ENCODE measurements at regions not wholly inside any gene's neighbourhood (a gene's known extent, or its start where the extent isn't known, plus 50 kb on each side); places are given as distances from the start of the nearest gene placed in this dataset.

GRCh38 chr14:101045511-101045910, 142.0 kb upstream of the RTL1 start:
- no peak for DNase-seq (ENCODE audit: low read depth)

GRCh38 chr14:101046071-101046470, 142.5 kb upstream of the RTL1 start:
- DNase-seq (ENCODE audit: low read depth): no peak

- DNase-seq (ENCODE audit: low read depth): no peak
Measured at GRCh38 chr14:101047326-101047725, 143.8 kb upstream of the RTL1 start.

- no peak for DNase-seq (ENCODE audit: low read depth)
Measured at GRCh38 chr14:101048766-101049165, 145.2 kb upstream of the RTL1 start.

GRCh38 chr14:101049511-101049910, 146.0 kb upstream of the RTL1 start:
- DNase-seq (ENCODE audit: low read depth): no peak

GRCh38 chr14:101049942-101050341, 146.4 kb upstream of the RTL1 start:
- DNase-seq (ENCODE audit: low read depth): no peak

GRCh38 chr14:101050901-101051490, 147.5 kb upstream of the RTL1 start:
- DNase-seq (ENCODE audit: low read depth): no peak

GRCh38 chr14:101054671-101055070, 151.1 kb upstream of the RTL1 start:
- DNase-seq (ENCODE audit: low read depth): no peak

GRCh38 chr14:101055106-101055662, 151.7 kb upstream of the RTL1 start:
- DNase-seq (ENCODE audit: low read depth): no peak

- no peak for DNase-seq (ENCODE audit: low read depth)
Measured at GRCh38 chr14:101055776-101056374, 152.4 kb upstream of the RTL1 start.

GRCh38 chr14:101056446-101056845, 152.9 kb upstream of the RTL1 start:
- no peak for DNase-seq (ENCODE audit: low read depth)

GRCh38 chr14:101057394-101057793, 153.9 kb upstream of the RTL1 start:
- DNase-seq (ENCODE audit: low read depth): no peak

GRCh38 chr14:101058571-101058970, 155.0 kb upstream of the RTL1 start:
- no peak for DNase-seq (ENCODE audit: low read depth)

- no peak for DNase-seq (ENCODE audit: low read depth)
Measured at GRCh38 chr14:101060171-101060601, 156.7 kb upstream of the RTL1 start.

- DNase-seq (ENCODE audit: low read depth): no peak
Measured at GRCh38 chr14:101061411-101062064, 158.0 kb upstream of the RTL1 start.

GRCh38 chr14:101062065-101062450, 158.5 kb upstream of the RTL1 start:
- no peak for DNase-seq (ENCODE audit: low read depth)

- DNase-seq (ENCODE audit: low read depth): no peak
Measured at GRCh38 chr14:101062601-101063000, 159.1 kb upstream of the RTL1 start.

GRCh38 chr14:101063121-101063520, 159.6 kb upstream of the RTL1 start:
- no peak for DNase-seq (ENCODE audit: low read depth)

GRCh38 chr14:101064121-101064661, 160.7 kb upstream of the RTL1 start:
- DNase-seq (ENCODE audit: low read depth): no peak

- DNase-seq (ENCODE audit: low read depth): no peak
Measured at GRCh38 chr14:101064718-101065117, 161.2 kb upstream of the RTL1 start.

GRCh38 chr14:101065246-101065645, 161.7 kb upstream of the RTL1 start:
- no peak for DNase-seq (ENCODE audit: low read depth)

- DNase-seq (ENCODE audit: low read depth): no peak
Measured at GRCh38 chr14:101065696-101066694, 162.5 kb upstream of the RTL1 start.
